KMS-11 (cell line): ENCODE measurements at regions not wholly inside any gene's neighbourhood (a gene's known extent, or its start where the extent isn't known, plus 50 kb on each side); places are given as distances from the start of the nearest gene placed in this dataset.

Experiments
- H2AFZ ChIP-seq: fragments of 200-600 bp; sonication (generic); 2 replicates; pipeline ENCODE4 v1.6.1; 2016; ENCODE audit warnings: antibody characterized with exemption, mixed run types, low read depth
- H3K27ac ChIP-seq: fragments of 200-600 bp; sonication (generic); 2 replicates; pipeline ENCODE4 v1.6.1; 2016; ENCODE audit warnings: mild to moderate bottlenecking, mixed run types
- H3K27me3 ChIP-seq: fragments of 200-600 bp; sonication (generic); 2 replicates; pipeline ENCODE4 v1.6.1; 2017; ENCODE audit warnings: mild to moderate bottlenecking, low read depth, mixed run types, moderate library complexity; ENCODE audit not compliant: insufficient read depth
- H3K36me3 ChIP-seq: fragments of 200-600 bp; sonication (generic); 2 replicates; pipeline ENCODE4 v1.6.1; 2017; ENCODE audit warnings: mild to moderate bottlenecking, mixed run types; ENCODE audit not compliant: insufficient read depth
- H3K4me1 ChIP-seq: fragments of 200-600 bp; sonication (generic); 2 replicates; pipeline ENCODE4 v1.6.1; 2016; ENCODE audit warnings: mild to moderate bottlenecking, low read depth, mixed run types; ENCODE audit not compliant: poor library complexity, severe bottlenecking
- H3K4me2 ChIP-seq: fragments of 200-600 bp; sonication (generic); 2 replicates; pipeline ENCODE4 v1.7.0; 2016; ENCODE audit warnings: mild to moderate bottlenecking, mixed run types
- H3K4me3 ChIP-seq: fragments of 200-600 bp; sonication (generic); IDR thresholded peaks from 2 replicates; pipeline ENCODE4 v1.6.1; 2017; ENCODE audit warnings: low read depth, low read length, mixed read lengths; ENCODE audit not compliant: insufficient read depth
- H3K79me2 ChIP-seq: fragments of 200-600 bp; sonication (generic); 2 replicates; pipeline ENCODE4 v1.6.1; 2016; ENCODE audit warnings: low read depth, mixed run types; ENCODE audit not compliant: insufficient read depth
- H3K9ac ChIP-seq: fragments of 200-600 bp; sonication (generic); 2 replicates; pipeline ENCODE4 v1.6.1; 2016; ENCODE audit warnings: mild to moderate bottlenecking, mixed run types
- H4K20me1 ChIP-seq: fragments of 200-600 bp; sonication (generic); 2 replicates; pipeline ENCODE4 v1.6.1; 2016; ENCODE audit warnings: mild to moderate bottlenecking, mixed run types; ENCODE audit not compliant: insufficient read depth
- TF ChIP-seq, protein P1 (sequence below): fragments of 200-600 bp; sonication (generic); conservative IDR thresholded peaks from 2 replicates; pipeline ENCODE4 v1.6.1; 2017; ENCODE audit warnings: low read depth, mild to moderate bottlenecking, antibody characterized with exemption, low read length, moderate library complexity, mixed read lengths

DNA sequence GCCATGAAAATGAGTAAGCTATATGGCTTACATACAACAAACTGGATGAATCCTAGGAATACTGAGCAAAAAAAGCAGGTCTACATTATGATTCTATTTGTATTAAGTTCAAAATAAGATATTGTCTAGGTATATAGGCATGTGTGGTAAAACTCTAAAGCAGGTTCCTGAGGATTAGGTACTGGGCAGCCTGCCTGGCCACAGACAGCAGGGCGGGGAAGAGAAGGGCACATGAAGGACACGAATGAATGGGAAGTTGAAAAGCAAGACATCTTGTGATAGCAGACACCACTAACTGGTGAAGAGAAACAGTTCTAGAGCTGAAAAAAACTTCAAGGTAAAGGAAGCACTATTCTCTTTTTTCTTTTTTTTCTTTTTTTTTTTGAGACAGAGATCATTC is 72.6 kb upstream of the SLC4A11 start:
- TF ChIP-seq, protein P1, sequence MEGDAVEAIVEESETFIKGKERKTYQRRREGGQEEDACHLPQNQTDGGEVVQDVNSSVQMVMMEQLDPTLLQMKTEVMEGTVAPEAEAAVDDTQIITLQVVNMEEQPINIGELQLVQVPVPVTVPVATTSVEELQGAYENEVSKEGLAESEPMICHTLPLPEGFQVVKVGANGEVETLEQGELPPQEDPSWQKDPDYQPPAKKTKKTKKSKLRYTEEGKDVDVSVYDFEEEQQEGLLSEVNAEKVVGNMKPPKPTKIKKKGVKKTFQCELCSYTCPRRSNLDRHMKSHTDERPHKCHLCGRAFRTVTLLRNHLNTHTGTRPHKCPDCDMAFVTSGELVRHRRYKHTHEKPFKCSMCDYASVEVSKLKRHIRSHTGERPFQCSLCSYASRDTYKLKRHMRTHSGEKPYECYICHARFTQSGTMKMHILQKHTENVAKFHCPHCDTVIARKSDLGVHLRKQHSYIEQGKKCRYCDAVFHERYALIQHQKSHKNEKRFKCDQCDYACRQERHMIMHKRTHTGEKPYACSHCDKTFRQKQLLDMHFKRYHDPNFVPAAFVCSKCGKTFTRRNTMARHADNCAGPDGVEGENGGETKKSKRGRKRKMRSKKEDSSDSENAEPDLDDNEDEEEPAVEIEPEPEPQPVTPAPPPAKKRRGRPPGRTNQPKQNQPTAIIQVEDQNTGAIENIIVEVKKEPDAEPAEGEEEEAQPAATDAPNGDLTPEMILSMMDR = no peak
- no peaks in the 10 kb centered on the region for H3K79me2 ChIP-seq
- no peaks in the 10 kb centered on the region for H4K20me1 ChIP-seq
- no peak overlapping the region for H3K27ac ChIP-seq
- H3K27me3 ChIP-seq = no peaks in the 10 kb centered on the region
- no peak overlapping the region for H3K9ac ChIP-seq
- no peaks in the 10 kb centered on the region for H3K36me3 ChIP-seq
- H3K4me1 ChIP-seq = peaks cover 11% of the 10 kb centered on the region
- H2AFZ ChIP-seq = no peak overlapping the region
- H3K4me2 ChIP-seq = no peak overlapping the region
- H3K4me3 ChIP-seq = no peak overlapping the region

DNA sequence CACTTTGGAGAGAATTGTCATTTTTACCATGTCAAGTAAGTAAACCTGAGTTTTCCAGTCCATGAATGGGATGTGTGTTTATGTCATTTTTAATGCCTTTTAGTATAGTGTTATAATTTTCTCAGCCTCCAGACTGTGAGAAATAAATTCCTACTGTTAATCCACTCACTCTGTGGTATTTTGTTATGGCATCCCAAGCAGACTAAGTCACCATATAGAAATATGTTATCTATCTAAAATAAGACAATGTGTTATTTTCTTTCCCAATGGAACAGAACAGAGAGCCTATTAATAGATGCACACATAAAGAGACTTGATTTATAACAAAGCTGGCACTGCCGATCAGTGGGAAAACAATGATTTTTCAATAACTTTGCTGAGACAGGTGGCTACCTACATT is 70.2 kb upstream of the SLC4A11 start:
- H3K4me2 ChIP-seq = no peak overlapping the region
- H3K27ac ChIP-seq = no peak overlapping the region
- H2AFZ ChIP-seq = no peak overlapping the region
- no peak overlapping the region for H3K4me3 ChIP-seq
- TF ChIP-seq, protein P1 = no peak
- H3K9ac ChIP-seq = no peak overlapping the region
- H4K20me1 ChIP-seq = no peaks in the 10 kb centered on the region
- no peaks in the 10 kb centered on the region for H3K79me2 ChIP-seq
- no peaks in the 10 kb centered on the region for H3K27me3 ChIP-seq
- peaks cover 11% of the 10 kb centered on the region for H3K4me1 ChIP-seq
- H3K36me3 ChIP-seq = no peaks in the 10 kb centered on the region

DNA sequence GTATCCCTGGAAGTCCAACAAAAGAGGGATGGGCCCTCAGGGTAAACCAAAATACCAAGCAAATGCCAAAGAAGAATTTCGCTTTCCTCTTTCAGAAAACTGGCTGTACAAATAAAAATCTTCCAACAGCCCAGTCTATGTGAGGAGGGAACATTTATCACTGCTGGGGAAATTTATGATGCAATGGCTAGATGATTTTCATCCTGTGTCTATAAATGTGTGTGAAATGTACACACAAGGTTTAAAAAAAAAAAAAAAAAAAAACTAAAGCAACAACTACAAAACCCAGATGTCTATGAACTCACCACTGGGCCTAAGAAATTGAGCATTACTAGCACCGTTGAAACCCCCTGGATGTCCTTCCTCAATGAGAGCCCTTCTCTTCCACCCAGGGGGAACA is 68.7 kb upstream of the SLC4A11 start:
- Histone ChIP-seq H3K27ac (no peak overlapping the region), H4K20me1 (no peaks in the 10 kb centered on the region), H2AFZ (no peak overlapping the region), H3K79me2 (no peaks in the 10 kb centered on the region), H3K4me3 (no peak overlapping the region), H3K27me3 (no peaks in the 10 kb centered on the region), H3K9ac (no peak overlapping the region), H3K4me1 (peaks cover 6% of the 10 kb centered on the region), H3K4me2 (no peak overlapping the region), H3K36me3 (no peaks in the 10 kb centered on the region)
- TF ChIP-seq, protein P1 = no peak

DNA sequence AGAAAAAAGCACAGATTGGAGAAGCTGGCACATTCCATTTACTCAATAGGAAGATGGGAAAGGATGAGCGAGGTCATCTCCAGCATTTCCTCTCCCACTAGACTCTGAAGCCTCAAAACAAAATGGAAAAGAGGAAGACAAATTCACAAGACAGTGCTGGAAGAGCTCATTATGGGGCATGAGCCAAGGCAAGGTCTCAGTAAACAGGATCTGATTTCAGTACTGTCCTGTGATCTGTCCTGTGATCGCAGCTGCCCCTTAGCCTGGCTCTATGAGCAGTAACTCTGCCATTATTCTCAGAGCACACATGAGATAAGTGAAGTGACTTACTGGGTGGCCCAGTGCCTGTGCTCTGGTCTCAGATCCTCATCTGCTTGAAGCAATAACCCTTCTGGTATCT is 68.1 kb upstream of the SLC4A11 start:
- Histone ChIP-seq H3K4me1 (no peaks in the 10 kb centered on the region), H3K4me3 (no peak overlapping the region), H3K4me2 (no peak overlapping the region), H3K79me2 (no peaks in the 10 kb centered on the region), H3K27ac (no peak overlapping the region), H3K27me3 (no peaks in the 10 kb centered on the region), H3K9ac (no peak overlapping the region), H4K20me1 (no peaks in the 10 kb centered on the region), H3K36me3 (no peaks in the 10 kb centered on the region), H2AFZ (no peak overlapping the region)
- TF ChIP-seq, protein P1 = no peak

DNA sequence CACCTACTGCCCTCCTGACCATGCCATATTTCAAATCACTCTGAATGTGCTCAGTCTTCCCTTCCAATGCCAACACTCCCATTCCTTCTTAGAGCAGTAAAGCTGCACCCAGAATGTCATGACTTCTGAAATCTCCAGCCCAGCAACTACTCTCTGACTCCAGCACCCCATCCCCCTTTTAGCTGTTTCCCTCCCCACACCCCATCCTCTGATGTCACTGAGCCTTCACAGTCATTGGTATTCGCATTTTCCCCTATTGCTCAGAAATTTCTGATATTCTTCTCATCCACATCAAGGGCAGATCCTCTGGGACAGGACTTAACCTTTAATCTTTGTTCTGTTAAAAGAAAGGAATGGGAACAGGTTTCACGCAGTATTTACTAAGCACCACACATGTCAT is 67.1 kb upstream of the SLC4A11 start:
- TF ChIP-seq, protein P1 = no peak
- H3K4me1 ChIP-seq = no peaks in the 10 kb centered on the region
- H3K79me2 ChIP-seq = no peaks in the 10 kb centered on the region
- H3K9ac ChIP-seq = no peak overlapping the region
- H3K27ac ChIP-seq = no peak overlapping the region
- H3K36me3 ChIP-seq = no peaks in the 10 kb centered on the region
- H3K4me2 ChIP-seq = no peak overlapping the region
- no peak overlapping the region for H2AFZ ChIP-seq
- H4K20me1 ChIP-seq = no peaks in the 10 kb centered on the region
- no peaks in the 10 kb centered on the region for H3K27me3 ChIP-seq
- no peak overlapping the region for H3K4me3 ChIP-seq
